GM21619 (cell line): ENCODE measurements at regions not wholly inside any gene's neighbourhood (a gene's known extent, or its start where the extent isn't known, plus 50 kb on each side); places are given as distances from the start of the nearest gene placed in this dataset.

Experiments
- ATAC-seq: cut with Tn5 transposase; IDR thresholded peaks from one replicate; pipeline ENCODE4 v1.9.1; 2021; ENCODE audit not compliant: unreplicated experiment

DNA sequence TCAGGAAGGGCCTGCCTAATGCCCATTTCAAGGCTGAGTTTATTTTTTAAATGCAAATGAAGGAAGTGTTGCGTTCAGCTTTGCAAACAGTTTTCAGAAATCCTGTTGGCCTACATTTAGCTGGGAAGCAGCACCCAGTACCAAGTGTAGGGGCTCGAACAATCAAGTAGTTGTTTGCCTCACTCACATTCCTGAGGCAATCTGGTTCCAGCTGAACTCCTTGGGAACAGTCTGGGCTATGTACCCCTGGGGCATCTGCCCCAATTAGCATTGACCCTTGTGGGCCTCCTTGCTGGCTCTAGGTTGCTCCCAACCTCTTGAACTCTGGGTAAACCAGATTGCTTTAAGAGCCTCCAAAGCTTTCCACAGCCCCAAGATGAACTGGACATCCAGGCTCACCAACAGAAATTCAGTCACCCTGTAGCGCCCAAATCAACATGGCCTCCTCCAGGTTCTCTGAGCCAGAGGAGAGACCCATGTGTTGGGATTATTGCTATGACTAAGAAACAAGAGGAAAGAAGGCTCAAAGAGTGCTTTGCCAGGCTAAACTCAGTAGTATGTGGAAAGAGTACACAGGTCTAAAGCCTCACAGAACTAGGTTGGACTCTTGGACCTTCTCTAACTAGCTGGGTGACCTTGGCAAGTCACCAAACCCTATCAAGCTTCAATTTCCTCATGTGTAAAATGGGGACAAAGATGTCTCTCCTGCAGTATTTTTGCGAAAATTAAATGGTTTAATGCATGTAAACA is 532.7 kb downstream of the SOX2 start:
- ATAC-seq, result no peak

DNA sequence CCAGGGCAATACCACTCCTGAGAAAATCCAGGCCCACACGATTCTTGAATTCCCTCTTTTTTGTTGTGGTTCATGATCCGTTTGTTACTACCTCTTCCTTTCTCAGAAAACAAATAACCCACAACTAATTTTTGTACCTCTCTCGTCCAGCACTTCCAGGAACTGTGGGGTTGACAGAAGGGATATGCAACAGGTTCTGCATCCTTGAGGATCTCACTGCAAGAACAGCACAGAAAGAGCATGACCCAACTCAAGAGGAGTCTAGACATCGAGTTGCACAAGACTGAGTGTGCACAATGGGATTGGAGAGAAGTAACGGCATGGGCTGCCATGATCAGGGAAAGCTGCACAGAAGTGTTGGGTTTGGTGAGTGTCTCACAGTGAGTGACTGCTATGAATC is 533.3 kb downstream of the SOX2 start:
- no peak for ATAC-seq

DNA sequence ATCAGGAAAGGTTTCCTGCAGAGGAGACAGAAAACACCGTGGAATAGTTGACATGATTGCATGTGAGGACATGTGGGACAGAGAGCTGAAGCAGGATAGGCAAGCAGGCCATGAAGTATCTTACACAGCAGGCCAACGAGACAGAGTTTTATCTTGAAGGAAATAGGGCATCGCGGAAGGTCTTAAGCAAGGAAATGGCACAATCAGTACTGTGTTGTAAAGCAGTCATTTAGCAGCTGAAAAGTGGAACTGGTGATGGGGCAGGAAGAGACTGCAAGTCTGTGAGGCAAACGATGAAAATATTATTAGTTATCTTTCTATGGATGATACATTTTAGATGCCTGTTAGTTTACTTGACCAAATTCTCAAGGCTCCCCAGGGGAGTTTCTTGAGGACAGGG is 535.1 kb downstream of the SOX2 start:
- no peak for ATAC-seq

DNA sequence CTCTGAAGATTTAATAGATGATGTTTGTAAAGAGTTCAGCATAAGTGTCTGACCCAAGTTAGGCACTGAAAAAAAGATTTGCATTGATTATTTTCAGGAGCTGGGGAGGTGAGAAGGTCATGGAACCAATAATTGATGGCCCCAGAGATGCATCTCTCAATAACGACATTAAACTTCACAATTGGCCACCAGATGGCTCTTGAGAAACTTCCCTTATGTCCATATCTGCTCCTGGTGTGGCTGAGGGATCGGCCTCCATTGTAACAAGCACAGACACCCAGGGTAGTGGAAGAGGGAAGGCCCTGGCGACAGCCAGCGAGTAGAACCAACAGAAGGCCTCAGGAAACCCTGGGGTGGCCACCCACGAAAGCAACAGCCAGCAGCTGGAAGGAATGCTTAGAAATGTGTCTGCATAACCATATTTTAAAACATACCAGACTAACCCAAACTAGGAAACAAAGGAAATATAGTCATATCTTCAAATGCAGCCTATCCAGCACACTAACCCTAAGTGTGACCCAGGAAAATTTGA is 536.7 kb downstream of the SOX2 start:
- no peak for ATAC-seq

DNA sequence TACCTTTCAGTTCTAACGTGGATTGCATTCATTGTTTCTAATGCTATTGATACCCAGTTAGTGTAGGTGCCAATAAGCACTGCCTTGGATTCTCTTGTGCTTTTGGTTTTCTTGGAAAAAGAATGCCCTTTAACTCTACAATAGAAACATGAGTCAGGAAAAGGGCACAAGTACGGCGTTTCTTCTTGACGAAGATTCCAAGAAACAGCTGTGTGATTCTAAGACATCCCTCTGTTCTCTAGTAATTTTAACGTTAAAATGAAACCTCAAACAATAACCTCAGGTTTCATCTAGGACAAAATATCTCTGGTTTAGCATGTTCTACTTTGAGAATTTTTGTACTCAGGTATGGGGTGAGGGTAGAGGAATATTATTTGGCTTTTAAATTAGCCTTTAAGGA is 540.5 kb upstream of the ATP11B start:
- ATAC-seq, result no peak

DNA sequence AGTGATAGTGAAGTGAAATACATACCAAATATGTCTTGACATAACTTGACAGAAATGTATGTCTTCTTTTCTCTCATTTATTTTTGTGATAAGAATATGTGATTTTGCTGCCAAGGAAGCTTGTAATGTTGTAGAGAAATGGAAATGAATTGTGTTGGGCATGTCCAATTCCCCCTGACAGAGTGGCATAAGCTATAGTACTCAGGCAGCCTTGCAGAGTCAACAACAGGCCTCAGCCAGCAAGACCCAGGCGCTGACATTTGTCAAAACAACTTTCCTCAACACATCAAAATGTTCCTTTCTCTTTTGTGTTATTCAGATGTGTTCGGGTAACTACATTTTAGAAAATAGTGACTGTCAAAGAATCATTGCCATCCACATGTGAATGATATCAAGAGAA is 538.1 kb upstream of the ATP11B start:
- no peak for ATAC-seq

DNA sequence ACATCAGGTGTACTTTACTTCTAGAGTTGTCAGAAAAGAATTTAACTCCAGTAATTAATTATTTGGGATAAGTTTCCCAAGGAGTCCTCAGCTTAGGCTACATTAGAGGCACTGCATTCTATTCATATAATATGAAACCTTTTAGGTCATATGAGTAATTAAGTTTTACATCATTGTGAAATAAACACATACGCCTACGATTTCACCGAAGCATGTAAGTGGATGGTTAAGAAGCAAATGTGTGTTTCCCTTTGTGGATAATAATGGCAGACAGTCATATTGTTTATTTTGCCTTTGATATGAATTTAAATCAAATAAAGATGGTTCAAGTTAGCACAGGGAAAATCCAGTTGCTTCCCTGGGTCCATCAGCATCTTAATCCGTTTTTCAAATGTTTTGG is 535.9 kb upstream of the ATP11B start:
- no peak for ATAC-seq

DNA sequence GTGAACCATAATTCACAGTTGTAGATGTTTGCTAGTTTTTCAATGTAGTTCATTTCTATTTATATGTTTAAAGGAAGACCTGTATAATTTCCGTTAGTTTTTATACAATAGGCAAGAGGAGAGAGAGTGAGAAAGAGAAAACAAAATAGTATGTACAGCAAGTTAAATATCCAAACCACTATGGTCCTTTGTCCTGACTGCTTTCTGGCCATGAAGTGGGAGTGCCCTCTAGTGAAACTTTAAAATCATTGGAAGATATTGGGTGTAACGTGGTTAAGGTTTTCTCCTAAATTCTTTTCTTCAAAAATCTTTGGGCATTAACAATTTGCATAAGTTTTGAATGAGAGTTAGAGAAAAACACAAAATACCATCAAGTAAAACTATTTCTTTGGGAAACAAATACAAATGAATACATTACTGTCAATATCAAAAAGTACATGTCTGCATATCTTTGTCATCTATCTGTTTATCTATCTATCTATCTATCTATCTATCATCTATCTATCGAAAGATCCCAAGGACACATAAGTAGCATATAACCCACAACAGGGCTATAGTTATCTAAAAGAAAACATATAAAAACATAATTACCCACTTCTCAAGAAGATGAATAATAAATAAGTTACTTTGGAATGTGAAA is 534.6 kb upstream of the ATP11B start:
- ATAC-seq, result no peak

DNA sequence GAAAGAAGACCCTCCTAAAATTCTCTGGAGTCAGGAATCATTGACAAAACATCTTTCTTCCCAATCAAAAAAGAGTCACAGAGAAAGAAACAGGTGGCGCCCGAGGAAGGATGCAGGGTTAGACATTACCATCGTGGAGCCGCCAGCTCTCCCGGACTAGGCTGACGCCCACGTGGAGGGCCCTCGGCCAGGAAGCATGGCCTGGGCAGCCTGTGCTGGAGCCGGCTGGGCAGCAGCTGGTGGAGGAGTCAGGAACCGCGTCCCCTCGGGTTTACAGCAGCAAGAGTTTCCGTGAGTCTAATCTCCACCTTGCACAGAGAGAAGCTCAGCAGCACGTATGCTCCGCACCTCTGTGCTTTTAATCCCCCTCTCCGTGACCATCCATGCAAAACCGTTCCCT is 533.7 kb upstream of the ATP11B start:
- ATAC-seq, result no peak

DNA sequence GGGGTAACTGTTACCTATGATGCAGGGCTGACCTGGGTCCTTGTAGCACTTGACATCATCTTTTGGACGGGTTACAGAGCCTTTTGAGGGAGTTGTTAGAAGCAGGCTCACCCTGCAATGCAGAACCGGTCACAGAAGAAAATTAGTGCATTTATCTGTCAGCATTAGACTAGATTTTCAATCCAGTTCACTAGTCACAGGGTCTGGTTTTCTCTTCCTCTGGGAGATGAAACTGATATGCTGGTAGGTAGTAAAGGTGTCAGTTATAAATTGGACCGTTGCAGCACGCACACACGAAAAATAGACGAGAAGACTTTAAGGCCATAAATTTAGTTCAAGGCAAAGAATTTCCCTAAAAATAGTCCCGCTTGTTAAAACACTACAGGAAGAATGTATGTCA is 532.3 kb upstream of the ATP11B start:
- ATAC-seq, result no peak

DNA sequence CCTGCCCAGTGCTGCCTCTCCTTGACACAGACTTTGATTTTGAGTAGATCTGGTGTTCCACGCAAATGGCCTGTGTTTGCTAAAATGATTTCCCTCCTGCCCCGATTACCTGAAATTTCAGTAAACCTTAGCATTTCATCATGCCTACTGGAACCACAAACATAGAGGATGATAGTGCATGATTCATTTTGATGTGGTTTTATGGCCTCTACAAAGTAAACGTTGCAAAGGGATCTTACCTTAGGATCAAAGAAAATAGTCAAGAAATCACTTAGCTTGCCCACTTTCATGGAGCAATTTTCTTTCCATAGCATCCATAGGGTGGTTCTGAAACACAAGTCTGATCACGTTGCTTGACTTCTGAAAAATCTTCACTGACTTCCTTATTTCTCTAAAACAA is 524.6 kb upstream of the ATP11B start:
- ATAC-seq, result no peak

DNA sequence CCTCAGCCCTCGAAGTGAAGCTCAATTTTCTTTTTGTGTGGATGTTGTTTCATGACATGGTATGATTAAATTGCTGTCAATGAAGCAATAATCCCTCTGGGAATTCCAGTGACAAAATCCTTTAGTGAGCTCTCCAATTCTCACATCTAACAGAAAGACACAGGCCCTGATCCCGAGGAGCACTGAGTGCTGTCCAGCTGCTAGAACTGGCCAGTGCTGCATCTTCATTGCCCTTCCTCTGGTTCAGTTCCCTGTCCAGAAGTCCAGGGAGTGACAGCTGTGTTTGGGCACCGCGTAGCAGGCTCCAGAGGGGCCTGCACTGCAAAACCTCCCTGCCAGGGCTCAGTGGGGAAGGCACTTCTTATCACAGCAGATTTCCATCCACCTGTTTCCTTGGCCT is 516.8 kb upstream of the ATP11B start:
- ATAC-seq, result no peak

DNA sequence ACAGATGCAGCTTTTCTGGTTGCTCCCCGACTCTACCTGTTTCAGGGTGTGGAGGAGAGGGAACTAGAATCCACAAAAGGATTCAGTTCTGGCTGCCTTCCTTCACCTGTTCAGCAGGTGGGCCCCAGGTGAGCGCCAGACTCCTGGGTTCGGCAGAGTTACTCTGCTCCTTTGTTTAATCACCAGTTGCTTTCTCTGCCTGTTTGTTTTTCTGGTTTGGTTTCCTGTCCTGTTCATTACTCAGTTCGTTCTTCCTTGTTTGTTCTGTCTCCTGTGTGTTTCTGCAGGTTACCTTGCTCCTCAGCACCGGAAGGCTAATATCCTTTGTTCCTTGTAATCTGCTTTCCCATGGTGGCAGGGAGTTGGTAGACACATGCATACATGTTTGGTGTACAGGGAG is 508.5 kb upstream of the ATP11B start:
- ATAC-seq, result no peak

DNA sequence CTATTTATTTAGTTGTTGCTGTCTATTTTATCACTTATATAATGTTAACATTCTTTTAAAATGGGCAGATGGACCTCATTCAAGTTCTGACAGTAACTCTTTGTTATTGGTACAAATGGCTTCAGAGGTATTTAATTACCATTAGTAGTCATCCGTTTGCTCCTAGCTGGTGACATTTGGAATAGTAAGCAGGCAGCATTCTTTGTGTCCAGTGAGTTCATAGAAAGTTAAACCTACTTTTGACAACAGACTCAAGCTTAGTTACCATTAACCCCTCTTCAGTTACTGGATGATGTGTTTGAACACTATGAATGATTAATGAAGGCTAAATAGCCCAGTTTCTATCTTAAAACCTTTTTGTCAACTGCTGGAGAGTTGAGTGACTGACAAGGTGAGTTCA is 500.7 kb upstream of the ATP11B start:
- no peak for ATAC-seq

DNA sequence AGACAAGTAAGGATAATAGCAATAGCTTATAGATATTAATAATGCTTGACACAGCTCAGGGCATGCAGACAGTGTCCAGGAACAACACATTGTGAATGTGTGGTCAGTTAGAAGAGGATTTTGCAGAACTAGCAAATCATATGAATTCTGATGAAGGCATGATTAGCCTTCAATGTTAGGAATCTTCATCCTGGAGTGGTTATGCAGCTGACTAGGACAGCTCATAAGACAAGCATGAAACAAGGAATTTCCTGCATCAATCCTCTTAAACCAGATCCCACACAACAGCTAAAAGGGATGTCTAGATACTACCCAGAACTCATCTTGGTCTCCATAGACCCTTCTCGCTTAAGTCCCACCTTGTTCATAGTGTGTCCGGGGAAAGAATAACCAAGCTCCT is 499.0 kb upstream of the ATP11B start:
- ATAC-seq, result no peak

DNA sequence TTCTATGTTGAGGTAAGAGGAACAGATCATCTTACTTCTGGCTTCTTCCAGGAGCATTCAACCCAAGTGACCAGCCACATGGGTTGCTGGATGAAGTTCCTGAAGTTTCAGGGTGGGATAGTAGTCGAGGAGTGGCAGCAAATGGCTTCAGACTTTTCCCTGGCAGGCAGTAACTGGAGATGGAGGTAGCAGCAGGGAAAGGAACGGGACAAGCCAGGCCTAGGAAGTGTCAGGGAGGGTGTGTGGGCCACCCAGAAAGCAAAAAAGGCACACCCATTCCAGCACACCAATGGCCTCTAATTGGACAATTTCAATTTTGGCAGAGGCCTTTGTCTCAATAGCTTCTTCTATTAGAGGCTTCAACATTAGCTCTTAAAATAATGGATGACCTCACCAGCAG is 498.6 kb upstream of the ATP11B start:
- no peak for ATAC-seq

DNA sequence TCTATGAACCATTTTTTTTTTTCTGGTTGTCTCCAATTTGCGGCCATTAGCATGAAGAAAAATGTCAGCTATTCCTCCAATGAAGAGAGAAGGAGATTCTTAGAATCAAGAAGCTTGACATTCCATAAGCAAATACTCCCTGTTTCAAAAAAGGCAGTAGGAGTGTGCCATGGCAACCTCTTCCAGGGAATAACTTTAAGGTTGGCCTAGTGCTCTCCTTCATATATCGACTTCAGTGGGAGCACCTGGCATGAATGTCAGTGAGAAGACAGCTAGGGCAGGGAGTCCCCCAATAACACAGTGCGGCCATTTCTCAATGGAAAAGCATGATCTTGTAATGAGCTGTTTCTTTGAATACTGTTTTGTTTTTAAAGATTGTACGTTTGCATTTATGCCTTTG is 493.0 kb upstream of the ATP11B start:
- no peak for ATAC-seq

DNA sequence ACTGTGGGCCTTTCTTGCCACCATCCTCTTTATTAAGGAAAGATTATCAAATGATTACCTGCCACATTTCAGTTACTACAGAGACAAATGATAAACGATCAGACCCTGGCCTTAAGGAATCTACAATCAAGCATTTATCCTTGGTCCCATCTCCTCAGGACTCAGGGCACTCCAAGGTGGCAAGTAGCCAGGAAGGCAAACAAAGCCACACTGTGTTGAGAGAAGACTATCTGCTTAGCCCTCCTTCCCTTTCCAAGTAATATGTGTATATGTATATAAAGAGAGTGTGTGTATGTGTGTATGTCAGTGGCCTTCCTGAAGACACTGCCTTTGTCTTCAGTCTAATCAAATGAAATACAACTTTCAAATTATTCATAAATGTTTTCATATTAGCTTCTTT is 490.1 kb upstream of the ATP11B start:
- no peak for ATAC-seq

DNA sequence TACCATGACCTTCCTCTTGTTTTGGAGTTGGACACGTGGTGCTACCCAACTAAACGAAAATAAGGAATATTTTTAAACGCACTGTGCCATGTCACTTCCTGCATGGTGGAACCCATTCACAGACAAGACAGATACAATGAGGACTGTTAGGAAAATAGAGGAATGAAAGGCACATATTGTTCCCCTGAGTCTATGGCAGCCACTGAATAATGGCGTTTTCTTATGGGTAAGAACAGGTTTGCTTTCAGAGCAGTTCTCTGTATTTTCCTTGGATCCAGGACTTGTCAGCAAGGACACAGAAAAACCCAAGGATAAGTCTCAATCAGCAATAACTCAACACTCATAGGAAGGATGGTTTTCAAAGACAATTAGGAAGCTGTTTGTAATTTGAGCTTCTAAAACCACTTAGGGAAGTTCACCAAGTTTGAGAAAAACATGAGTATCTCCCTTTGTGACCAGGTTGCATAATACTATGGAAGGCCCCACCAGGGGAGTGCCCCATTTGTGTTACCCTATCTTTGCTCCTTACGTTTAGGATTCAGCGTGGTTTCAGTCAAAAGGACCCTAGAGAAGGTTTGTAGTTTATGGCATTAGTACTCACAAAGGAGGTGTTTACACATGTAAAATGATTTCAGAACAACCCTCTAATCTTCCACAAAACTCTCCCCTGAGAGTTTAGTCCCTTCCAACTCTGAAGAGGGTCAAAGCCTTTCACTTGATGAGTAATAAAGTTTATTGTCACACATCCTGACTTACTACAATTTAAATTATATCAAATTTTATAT is 487.2 kb upstream of the ATP11B start:
- ATAC-seq, result no peak

DNA sequence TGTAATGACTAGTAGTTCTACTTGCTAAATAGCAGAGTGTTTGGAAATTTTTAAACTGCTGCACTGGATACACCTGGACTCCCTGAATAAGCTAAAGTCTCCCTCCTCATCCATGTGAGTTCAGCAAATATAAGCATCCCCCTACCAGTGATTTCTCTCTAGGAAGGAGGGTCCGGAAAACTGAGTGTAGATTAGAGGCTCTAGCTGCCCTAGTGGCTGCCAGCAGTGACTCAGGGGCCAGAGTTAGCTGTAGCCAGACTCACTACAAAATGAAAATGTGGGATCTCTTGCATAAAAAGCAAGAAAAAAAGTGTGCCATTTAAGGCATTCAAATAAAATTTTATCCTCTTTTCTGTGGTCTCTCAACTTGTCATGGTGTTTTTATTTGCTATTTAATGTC is 485.0 kb upstream of the ATP11B start:
- ATAC-seq, result no peak

DNA sequence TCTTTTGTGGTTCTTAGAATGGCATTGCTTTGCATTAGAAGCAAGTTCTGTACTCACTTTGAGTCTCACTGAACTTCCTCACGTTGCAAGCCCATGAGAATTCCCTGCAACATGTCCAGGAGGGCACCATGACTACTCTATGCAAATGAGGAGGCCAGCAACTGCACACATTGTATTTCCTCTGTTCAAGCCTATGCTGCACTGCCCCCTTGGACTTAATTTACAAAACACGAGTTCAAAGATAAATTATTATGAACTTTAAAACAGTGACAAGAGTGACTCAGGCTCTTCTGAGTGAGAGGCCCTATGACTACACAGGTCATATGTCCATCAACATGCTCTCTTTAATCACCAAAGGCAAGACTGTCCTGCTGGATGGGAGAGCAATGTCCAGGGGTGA is 484.2 kb upstream of the ATP11B start:
- ATAC-seq, result no peak

DNA sequence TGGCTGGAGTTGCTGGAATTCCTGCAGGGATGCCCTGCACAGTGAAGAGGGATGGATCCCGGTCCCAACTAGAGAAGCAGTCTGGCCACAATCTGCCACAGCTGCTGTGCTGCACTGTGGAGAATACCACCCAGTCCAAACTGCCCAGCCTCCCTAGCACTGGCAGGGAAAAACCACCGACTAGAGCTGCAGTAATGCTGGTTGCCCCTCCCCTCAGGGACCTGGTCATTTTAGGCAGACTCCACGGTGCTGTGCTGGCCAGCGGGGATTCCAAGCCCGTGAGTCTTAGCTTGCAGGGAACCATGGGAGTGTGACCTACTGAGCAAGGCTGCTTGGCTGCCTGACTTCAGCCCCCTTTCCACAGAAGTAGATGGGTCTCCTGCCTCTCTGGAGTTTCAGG is 478.0 kb upstream of the ATP11B start:
- ATAC-seq, result no peak
